ENCODE measurements at regions not wholly inside any gene's neighbourhood (a gene's known extent, or its start where the extent isn't known, plus 50 kb on each side); places are given as distances from the start of the nearest gene placed in this dataset.

DNA sequence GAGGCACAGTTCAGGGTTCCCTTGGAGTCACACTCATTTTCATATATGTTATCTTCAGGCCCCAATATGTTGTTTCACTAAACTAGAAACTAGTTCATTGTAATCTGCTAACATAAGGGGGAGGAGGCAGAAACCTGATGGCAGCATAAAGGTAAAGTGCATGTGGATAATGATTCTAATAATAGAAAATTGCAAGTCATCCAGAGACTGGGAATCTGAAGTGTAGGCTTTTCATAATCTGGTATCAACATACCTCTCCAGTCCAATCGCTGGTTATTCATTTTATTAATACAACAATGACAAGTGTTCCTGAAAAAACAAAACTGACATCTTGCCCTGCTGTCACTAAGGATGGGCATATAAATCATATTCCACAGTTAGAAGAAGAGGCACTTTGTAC lies 326.3 kb upstream of the ZNF804A start:
- TF ChIP-seq POLR2A (IDR thresholded peaks at IDR 0.05; ENCODE audit: low read depth, low read length) (no peak), TAF1 (IDR thresholded peaks at IDR 0.05; ENCODE audit: borderline replicate concordance, low read depth, low read length) (no peak), POLR2AphosphoS5 (IDR thresholded peaks at IDR 0.05; ENCODE audit: low read depth, low read length) (no peak)
